NCI-H526 treated with DMSO at 0.1 percent for 48 hours (cell line): ENCODE measurements at regions not wholly inside any gene's neighbourhood (a gene's known extent, or its start where the extent isn't known, plus 50 kb on each side); places are given as distances from the start of the nearest gene placed in this dataset.

Experiments
- DNase-seq: peaks from one replicate; lab custom pipeline; 2025; lab: John Stamatoyannopoulos, UW

DNA sequence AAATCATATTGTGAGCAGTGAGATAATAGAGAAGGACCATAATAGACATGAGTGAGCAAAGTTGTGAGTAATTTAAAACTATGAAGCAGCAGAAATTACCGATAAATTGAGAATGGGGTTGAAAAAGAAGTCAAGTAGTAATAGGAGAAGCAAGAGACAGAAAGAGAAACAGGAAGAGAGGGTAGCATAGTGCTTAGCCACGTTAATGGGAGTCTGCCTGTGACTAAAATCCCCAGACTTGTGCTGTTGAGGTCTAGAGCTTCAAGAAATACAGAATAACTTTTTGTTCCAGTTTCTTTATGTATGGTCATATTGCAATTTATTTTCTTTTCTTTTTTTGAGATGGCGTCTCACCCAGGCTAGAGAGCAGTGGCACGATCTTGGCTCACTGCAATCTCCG is 368.7 kb downstream of the METTL15 start:
- no peak for DNase-seq

- DNase-seq, result no peak
Measured at GRCh38 chr11:28476049-28476448, 367.9 kb downstream of the METTL15 start.

GRCh38 chr11:28472904-28473303 is 364.7 kb downstream of the METTL15 start:
- DNase-seq, result no peak

DNA sequence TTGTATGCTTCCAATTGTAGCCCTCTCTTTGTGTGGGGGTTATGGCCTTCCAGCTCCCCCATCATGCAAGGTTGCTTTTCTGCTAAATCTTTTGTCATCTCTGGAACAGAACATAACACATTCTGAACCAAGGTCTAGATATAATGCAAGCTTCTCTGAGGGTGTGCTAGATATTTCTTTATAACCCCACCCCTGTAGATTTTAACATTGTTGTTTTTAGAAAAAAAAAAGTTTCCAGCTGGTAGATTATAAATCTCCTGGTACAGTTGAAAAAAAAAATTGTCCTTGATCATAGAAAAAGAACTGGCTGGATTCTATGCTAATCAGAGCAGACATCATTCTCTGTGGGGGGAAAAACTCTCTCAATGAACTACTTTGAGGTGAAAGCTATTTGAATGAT is 363.3 kb downstream of the METTL15 start:
- DNase-seq, result no peak

DNA sequence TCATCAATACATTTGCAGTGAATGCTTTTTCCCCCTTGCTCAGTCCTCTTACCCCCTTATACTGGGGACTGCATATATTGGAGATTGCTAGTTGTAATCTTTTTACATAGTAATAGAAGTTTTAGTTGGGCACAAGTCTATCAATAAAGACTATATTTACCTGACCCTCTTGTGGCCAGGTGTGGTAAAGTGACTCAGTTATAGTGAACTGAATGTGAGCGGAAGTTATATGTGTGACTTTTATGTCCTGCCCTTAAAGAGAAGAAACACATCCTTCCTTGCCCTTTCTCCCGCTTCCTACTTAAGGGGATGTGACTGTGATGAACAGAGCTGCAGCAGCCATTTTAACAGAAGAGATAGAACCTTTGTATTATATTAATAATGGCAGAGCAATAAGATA is 362.0 kb downstream of the METTL15 start:
- DNase-seq, result no peak

DNA sequence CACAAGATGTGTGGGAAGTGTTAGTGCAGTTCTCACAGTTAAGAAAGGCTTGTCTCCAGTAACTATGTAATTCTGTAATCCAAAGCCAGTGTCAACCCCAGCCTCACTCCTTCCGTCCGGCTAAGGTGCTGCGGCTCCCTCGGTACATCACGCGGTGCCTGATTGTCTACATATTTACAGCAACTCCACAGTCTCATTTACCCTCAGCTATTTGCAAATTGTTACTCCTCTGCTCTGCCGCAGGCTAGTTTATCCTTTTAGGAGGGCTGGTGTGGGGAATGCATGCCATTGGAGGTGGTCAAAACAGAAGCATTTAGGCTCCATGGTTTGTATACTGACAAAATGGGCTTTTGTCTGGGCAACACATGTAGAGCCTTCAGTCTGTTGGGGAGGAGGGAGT is 358.3 kb downstream of the METTL15 start:
- no peak for DNase-seq

- no peak for DNase-seq
Measured at GRCh38 chr11:28464252-28464867, 356.2 kb downstream of the METTL15 start.

DNA sequence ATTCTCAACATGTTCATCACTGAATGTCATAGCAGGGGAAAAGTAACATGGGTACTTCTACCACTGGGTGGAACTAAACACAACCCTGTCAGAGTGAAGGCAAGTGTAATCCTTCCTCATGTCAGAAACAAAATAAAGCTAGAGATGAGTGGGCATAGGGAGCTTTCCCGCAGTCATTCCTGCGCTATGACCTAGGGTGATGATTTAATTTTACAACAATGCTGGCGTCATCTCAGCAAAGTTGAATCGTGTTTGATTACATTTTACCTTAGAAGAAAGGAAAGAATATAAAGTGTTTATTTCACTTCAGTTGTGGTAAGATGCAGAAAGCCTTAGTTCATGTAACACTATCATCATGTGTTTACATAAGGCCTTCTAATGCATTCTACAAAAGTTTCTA is 355.6 kb downstream of the METTL15 start:
- DNase-seq, result no peak

GRCh38 chr11:28461846-28462245 is 353.7 kb downstream of the METTL15 start:
- no peak for DNase-seq

- no peak for DNase-seq
Measured at GRCh38 chr11:28461338-28461737, 353.1 kb downstream of the METTL15 start.

- DNase-seq, result no peak
Measured at GRCh38 chr11:28460348-28460747, 352.2 kb downstream of the METTL15 start.

- DNase-seq, result no peak
Measured at GRCh38 chr11:28459912-28460311, 351.7 kb downstream of the METTL15 start.

- no peak for DNase-seq
Measured at GRCh38 chr11:28457481-28458065, 349.4 kb downstream of the METTL15 start.

GRCh38 chr11:28448186-28448585 is 340.0 kb downstream of the METTL15 start:
- no peak for DNase-seq

DNA sequence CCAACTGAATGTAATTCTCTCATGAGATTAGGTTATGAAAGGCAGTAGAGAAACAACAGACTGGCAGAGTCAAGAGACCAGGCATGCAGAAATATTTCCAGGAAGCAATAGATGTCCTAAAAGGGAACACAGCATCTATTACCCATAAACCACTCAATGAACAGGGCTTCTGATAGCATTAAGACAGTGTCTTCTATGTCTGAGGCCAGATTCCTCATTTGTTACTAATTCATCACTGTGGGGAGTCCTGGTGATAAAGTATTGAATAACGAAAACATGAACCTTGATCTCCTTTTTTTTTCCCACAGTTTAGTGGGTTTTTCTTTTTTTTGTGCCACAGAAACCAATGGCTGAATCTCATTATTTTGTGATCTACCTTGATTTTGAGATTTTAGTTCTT is 339.0 kb downstream of the METTL15 start:
- no peak for DNase-seq

DNA sequence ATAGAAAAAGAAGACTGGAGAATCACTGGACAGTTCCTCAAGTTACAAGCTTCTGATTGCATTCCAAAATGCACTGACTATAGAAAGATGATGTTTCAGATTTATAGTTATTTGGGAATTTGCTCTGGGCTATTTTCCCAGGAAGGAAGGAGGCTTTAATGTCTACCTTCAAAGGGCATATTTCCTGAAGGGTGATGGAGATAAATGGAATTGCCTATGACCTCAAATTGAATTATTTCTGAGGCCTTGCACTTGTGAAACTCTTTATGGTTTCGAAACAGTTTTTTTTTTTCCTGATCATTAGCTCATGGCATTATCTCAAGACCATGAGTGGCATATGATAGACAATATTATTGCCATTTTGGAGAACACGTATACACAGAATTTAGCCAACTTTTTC is 333.9 kb downstream of the METTL15 start:
- DNase-seq, result no peak

- DNase-seq, result no peak
Measured at GRCh38 chr11:28439403-28439802, 331.2 kb downstream of the METTL15 start.

GRCh38 chr11:28420099-28420498 is 311.9 kb downstream of the METTL15 start:
- no peak for DNase-seq

GRCh38 chr11:28417601-28418323 is 309.6 kb downstream of the METTL15 start:
- no peak for DNase-seq

DNA sequence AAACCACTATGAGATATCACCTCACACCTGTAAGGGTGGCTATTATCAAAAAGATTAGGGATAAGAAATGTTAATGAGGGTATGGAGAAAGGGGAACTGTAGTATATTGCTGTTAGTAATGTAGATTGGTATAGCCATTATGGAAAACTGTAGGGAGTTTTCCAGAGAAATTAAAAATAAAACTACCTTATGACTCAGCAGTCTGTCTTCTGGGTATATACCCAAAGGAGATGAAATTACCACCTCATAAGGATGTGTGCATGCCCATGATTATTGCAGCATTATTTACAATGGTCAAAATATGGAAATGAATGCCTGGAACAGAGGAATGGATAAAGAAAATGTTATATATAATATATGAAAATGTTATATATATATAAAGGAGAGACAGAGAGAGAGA is 303.8 kb downstream of the METTL15 start:
- no peak for DNase-seq

DNA sequence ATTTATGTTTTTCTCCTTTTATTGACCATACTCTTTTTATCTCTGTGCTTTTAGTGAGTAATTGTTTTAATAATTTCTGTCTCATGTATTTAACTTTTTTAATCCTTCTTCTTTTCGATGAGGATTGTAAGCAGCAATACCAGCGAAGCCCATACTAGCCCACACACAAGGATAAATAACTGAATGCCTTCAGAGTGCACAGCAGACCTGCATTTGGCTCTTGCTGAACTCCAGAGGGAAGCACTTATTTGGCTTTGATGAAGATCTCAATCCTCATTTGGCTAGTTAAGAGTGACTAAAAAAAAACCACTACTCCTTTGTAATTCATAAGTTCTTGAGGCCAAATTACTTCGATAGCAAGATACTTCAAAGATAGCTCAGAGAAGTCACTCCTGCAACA is 293.3 kb downstream of the METTL15 start:
- no peak for DNase-seq

DNA sequence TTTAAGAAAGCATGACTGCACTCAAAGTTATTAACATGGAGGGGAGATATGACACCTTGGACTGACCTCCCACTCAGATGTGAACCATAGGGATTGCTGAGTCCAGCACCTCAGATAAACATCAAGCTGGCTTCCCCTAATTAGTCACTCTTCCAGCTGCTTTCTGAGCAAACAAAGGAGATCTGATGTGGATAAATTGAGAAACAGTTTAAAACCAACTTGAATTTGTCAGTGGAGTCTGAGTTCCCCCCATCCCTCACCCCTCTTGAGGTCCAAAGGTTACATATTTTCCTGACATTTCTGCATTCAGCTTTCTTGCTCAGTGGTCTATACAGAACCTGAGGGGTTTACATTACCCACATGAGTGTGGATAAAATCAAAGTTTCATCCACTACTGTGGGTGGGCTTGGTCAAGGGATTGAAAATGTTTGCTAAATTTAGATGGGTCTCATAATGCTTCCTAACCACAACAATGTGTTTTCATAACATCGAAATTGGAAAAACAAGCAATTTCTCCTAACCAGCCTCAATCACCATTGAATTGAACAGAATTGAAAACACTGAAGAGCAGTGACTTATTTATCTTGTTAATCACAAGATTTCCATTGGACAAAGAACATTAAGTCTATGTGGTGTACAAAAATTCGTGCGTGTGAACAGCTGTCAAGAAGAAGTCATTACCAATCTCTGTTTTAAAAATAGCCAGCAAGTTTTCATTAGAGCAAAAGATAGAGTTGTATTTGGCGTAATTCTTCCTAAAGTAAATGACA is 292.3 kb downstream of the METTL15 start:
- DNase-seq, result no peak

DNA sequence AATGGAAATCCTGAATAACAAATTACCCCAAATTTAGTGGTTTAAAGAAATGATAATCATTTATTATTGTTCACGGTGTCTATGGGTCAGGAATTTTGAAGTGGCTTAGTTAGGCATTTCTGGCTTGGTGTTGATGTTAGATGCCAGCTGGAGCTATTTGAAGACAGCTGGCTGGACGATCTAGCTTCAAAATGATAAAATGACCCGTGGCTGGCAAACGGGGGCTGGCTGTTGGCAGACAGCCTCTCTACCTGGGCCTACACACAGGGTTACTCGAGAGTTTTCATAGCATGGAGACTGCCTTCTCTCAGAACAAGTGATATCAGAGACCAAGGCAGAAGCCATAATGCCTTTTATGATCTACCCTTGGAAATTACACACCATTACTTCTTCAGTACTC is 285.2 kb downstream of the METTL15 start:
- no peak for DNase-seq
